AG09309 (cell line): ENCODE measurements at regions not wholly inside any gene's neighbourhood (a gene's known extent, or its start where the extent isn't known, plus 50 kb on each side); places are given as distances from the start of the nearest gene placed in this dataset.

Experiments
- DNase-seq: peaks from one replicate; pipeline ENCODE4 v3.0.0-alpha.2; 2010; ENCODE audit warnings: low read depth
- H3K4me3 ChIP-seq: 2 replicates; pipeline ENCODE4 v1.5.1; 2011; ENCODE audit warnings: mild to moderate bottlenecking, low read depth, low read length, moderate library complexity; ENCODE audit not compliant: control insufficient read depth
- CTCF ChIP-seq: IDR thresholded peaks from 2 replicates; pipeline ENCODE4 v1.5.1; 2011; ENCODE audit warnings: mild to moderate bottlenecking, low read depth, low read length, inconsistent platforms; ENCODE audit not compliant: insufficient read depth, control insufficient read depth; ENCODE audit errors: missing control alignments

- DNase-seq = no peak
- H3K4me3 ChIP-seq = no peak overlapping the region
- no peak for TF ChIP-seq CTCF
These were observed 131.0 kb downstream of the MEX3B start for GRCh38 chr15:81914734-81915256.

- no peak overlapping the region for H3K4me3 ChIP-seq
- TF ChIP-seq CTCF = no peak
- DNase-seq = no peak
These were observed 131.5 kb downstream of the MEX3B start for GRCh38 chr15:81914333-81914732.

GRCh38 chr15:81911022-81911971 lies 134.5 kb downstream of the MEX3B start:
- no peak overlapping the region for H3K4me3 ChIP-seq
- no peak for TF ChIP-seq CTCF
- no peak for DNase-seq

- DNase-seq = no peak
- no peak for TF ChIP-seq CTCF
- no peak overlapping the region for H3K4me3 ChIP-seq
These were observed 135.3 kb downstream of the MEX3B start for GRCh38 chr15:81910355-81911021.

GRCh38 chr15:81909011-81909358 lies 136.8 kb downstream of the MEX3B start:
- H3K4me3 ChIP-seq = no peak overlapping the region
- no peak for TF ChIP-seq CTCF
- no peak for DNase-seq

- TF ChIP-seq CTCF = no peak
- H3K4me3 ChIP-seq = no peak overlapping the region
- DNase-seq = no peak
These were observed 137.7 kb downstream of the MEX3B start for GRCh38 chr15:81908111-81908510.
